MM.1S (cell line): ENCODE measurements at regions not wholly inside any gene's neighbourhood (a gene's known extent, or its start where the extent isn't known, plus 50 kb on each side); places are given as distances from the start of the nearest gene placed in this dataset.

Experiments used
- DNase-seq: peaks from one replicate; pipeline ENCODE4 v3.0.0-alpha.2; 2015
- H2AFZ ChIP-seq: fragments of 300-600 bp; sonication (generic); 2 replicates; pipeline ENCODE4 v1.6.0; 2016; ENCODE audit warnings: antibody characterized with exemption, low read length
- H3F3A ChIP-seq: fragments of 300-600 bp; sonication (generic); 2 replicates; pipeline ENCODE4 v1.6.1; 2016; ENCODE audit warnings: mild to moderate bottlenecking, antibody characterized with exemption, low read length, moderate library complexity, mixed read lengths; ENCODE audit not compliant: insufficient read depth
- H3K27ac ChIP-seq: fragments of 300-600 bp; sonication (generic); 2 replicates; pipeline ENCODE4 v1.5.1; 2016; ENCODE audit warnings: mild to moderate bottlenecking, low read length
- H3K27me3 ChIP-seq: fragments of 300-600 bp; sonication (generic); replicated peaks from 2 replicates; pipeline ENCODE4 v1.6.0; 2016; ENCODE audit warnings: low read length; ENCODE audit not compliant: insufficient read depth
- H3K36me3 ChIP-seq: fragments of 300-600 bp; sonication (generic); replicated peaks from 2 replicates; pipeline ENCODE4 v1.6.1; 2016; ENCODE audit warnings: mild to moderate bottlenecking, low read length, mixed read lengths; ENCODE audit not compliant: insufficient read depth
- H3K4me1 ChIP-seq: fragments of 300-600 bp; sonication (generic); 2 replicates; pipeline ENCODE4 v1.6.1; 2016; ENCODE audit warnings: low read length, mixed read lengths
- H3K4me2 ChIP-seq: fragments of 300-600 bp; sonication (generic); 2 replicates; pipeline ENCODE4 v1.6.0; 2016; ENCODE audit warnings: low read depth, low read length
- H3K4me3 ChIP-seq: fragments of 300-600 bp; sonication (generic); 2 replicates; pipeline ENCODE4 v1.5.1; 2016; ENCODE audit warnings: low read length, mixed read lengths
- H3K79me2 ChIP-seq: fragments of 300-600 bp; sonication (generic); 2 replicates; pipeline ENCODE4 v1.6.1; 2016; ENCODE audit warnings: mixed run types, low read length, mixed read lengths
- H3K9ac ChIP-seq: fragments of 300-600 bp; sonication (generic); 2 replicates; pipeline ENCODE4 v1.6.1; 2016; ENCODE audit warnings: low read length, mixed read lengths
- H3K9me2 ChIP-seq: fragments of 300-600 bp; sonication (generic); replicated peaks from 2 replicates; pipeline ENCODE4 v1.6.1; 2016; ENCODE audit warnings: mild to moderate bottlenecking, low read length, mixed read lengths; ENCODE audit not compliant: insufficient read depth
- H3K9me3 ChIP-seq: fragments of 300-600 bp; sonication (generic); replicated peaks from 2 replicates; pipeline ENCODE4 v1.6.1; 2016; ENCODE audit warnings: mild to moderate bottlenecking, low read length, mixed read lengths; ENCODE audit not compliant: insufficient read depth
- H4K20me1 ChIP-seq: fragments of 300-600 bp; sonication (generic); 2 replicates; pipeline ENCODE4 v1.6.1; 2016; ENCODE audit warnings: mild to moderate bottlenecking, low read length, moderate library complexity, mixed read lengths; ENCODE audit not compliant: insufficient read depth
- CTCF ChIP-seq: fragments of 300-600 bp; sonication (generic); IDR thresholded peaks from 2 replicates; pipeline ENCODE4 v1.5.1; 2016; ENCODE audit warnings: antibody characterized with exemption, low read length, mixed read lengths
- EZH2 ChIP-seq: fragments of 300-600 bp; sonication (generic); optimal IDR thresholded peaks from 2 replicates; pipeline ENCODE3; 2017; ENCODE audit warnings: low read depth, mild to moderate bottlenecking, antibody characterized with exemption, low read length, mixed read lengths
- EZH2phosphoT487 ChIP-seq: fragments of 300-600 bp; sonication (generic); IDR thresholded peaks from 2 replicates; pipeline ENCODE4 v1.6.1; 2018; ENCODE audit warnings: antibody characterized with exemption, low read length

DNA sequence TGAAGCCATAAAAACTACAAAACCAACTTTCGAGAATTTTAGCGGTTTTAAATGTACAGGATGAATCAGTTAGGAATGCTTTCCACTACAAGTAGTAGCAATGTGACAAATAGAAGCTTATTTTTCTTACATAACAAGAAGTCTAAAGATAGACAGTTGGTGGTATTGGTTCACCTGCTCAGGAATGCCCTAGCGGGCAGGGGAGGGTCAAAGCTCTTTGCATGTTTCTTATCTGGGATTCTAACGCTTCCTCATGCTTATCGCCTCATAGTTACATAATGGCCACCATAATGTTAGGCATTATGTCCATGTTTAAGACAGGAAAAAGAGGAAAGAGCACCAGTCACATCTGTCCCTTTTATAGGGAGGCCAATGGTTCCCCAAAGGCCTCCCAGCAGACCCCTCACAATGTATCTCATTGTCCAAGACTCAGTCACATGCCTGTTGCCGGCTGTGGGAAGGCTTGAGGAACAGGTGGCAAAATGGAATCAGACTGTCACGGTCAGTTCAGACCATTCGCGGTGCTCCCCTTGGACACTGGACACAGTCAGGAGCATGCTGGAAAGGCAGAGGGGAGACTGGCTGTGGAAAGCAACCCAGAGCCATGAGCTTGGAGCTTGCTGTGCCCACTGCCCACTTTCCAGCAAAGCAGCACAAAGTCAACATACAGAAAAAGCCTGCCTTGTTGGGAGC is 69.4 kb upstream of the ODC1 start:
- Histone ChIP-seq H3K9me2 (no peaks in the 10 kb centered on the region), H3K4me1 (no peaks in the 10 kb centered on the region), H2AFZ (no peak overlapping the region), H3K9me3 (no peaks in the 10 kb centered on the region), H3K27ac (no peak overlapping the region), H4K20me1 (no peaks in the 10 kb centered on the region), H3F3A (no peaks in the 10 kb centered on the region), H3K4me2 (no peak overlapping the region), H3K27me3 (no peaks in the 10 kb centered on the region), H3K4me3 (no peak overlapping the region), H3K79me2 (no peaks in the 10 kb centered on the region), H3K9ac (no peak overlapping the region), H3K36me3 (no peaks in the 10 kb centered on the region)
- no peak for DNase-seq
- TF ChIP-seq CTCF (no peak), EZH2phosphoT487 (no peak), EZH2 (no peak)

GRCh38 chr2:10515887-10516286 is 67.8 kb upstream of the ODC1 start:
- no peak overlapping the region for H3K4me3 ChIP-seq
- no peaks in the 10 kb centered on the region for H3F3A ChIP-seq
- no peaks in the 10 kb centered on the region for H3K9me3 ChIP-seq
- no peaks in the 10 kb centered on the region for H3K9me2 ChIP-seq
- H2AFZ ChIP-seq, result no peak overlapping the region
- H3K79me2 ChIP-seq, result no peaks in the 10 kb centered on the region
- no peaks in the 10 kb centered on the region for H4K20me1 ChIP-seq
- no peak overlapping the region for H3K27ac ChIP-seq
- H3K36me3 ChIP-seq, result no peaks in the 10 kb centered on the region
- no peak for TF ChIP-seq CTCF
- TF ChIP-seq EZH2, result no peak
- no peak for TF ChIP-seq EZH2phosphoT487
- H3K4me1 ChIP-seq, result no peaks in the 10 kb centered on the region
- no peak overlapping the region for H3K4me2 ChIP-seq
- H3K9ac ChIP-seq, result no peak overlapping the region
- no peaks in the 10 kb centered on the region for H3K27me3 ChIP-seq
- no peak for DNase-seq

DNA sequence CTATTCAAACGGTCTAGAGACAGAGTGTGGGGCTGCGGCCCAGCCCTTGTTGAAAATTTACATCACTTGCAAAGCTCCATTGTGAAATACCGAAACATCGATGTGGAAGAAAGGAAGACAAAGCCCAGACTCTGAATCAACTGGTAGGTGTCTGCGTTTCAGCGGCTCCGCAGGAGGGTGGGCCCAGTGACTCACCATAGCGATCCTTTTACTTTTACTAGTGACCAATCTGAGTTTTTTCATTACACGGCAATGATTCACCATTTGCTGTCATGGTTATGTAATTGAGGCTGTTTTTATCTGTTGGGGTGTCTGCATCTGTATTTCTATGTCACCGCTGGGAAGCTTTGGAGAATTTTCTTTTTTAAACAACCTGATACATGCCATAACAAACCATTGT is 66.6 kb upstream of the ODC1 start:
- Histone ChIP-seq H3K9me2 (no peaks in the 10 kb centered on the region), H3K9ac (no peak overlapping the region), H3K79me2 (no peaks in the 10 kb centered on the region), H2AFZ (no peak overlapping the region), H3K4me2 (no peak overlapping the region), H3K36me3 (no peaks in the 10 kb centered on the region), H3K9me3 (no peaks in the 10 kb centered on the region), H3K27ac (no peak overlapping the region), H3K27me3 (no peaks in the 10 kb centered on the region), H3K4me3 (no peak overlapping the region), H3F3A (no peaks in the 10 kb centered on the region), H4K20me1 (no peaks in the 10 kb centered on the region), H3K4me1 (no peaks in the 10 kb centered on the region)
- no peak for DNase-seq
- TF ChIP-seq EZH2 (no peak), EZH2phosphoT487 (no peak), CTCF (no peak)
